Rectal smooth muscle tissue (tissue), 1 donor: ENCODE measurements at regions not wholly inside any gene's neighbourhood (a gene's known extent, or its start where the extent isn't known, plus 50 kb on each side); places are given as distances from the start of the nearest gene placed in this dataset.

ENCODE experiments used
- H3K27ac ChIP-seq: one replicate; pipeline ENCODE4 v1.7.0; 2013; ENCODE audit warnings: low read depth, low read length, inconsistent platforms
- H3K27me3 ChIP-seq: one replicate; pipeline ENCODE4 v1.7.0; 2013; ENCODE audit warnings: low read length; ENCODE audit not compliant: control insufficient read depth, insufficient read depth
- H3K36me3 ChIP-seq: one replicate; pipeline ENCODE4 v1.7.0; 2013; ENCODE audit warnings: low read length; ENCODE audit not compliant: control insufficient read depth, insufficient read depth
- H3K4me1 ChIP-seq: one replicate; pipeline ENCODE4 v1.7.0; 2013; ENCODE audit warnings: low read length; ENCODE audit not compliant: control insufficient read depth, insufficient read depth
- H3K4me3 ChIP-seq: one replicate; pipeline ENCODE4 v1.7.0; 2013; ENCODE audit warnings: low read length
- H3K9ac ChIP-seq: one replicate; pipeline ENCODE4 v1.7.0; 2013; ENCODE audit warnings: low read length

- Histone ChIP-seq H3K4me3 (no peak overlapping the region), H3K27me3 (no peaks in the 10 kb centered on the region), H3K4me1 (no peaks in the 10 kb centered on the region), H3K9ac (no peak overlapping the region), H3K36me3 (no peaks in the 10 kb centered on the region), H3K27ac (no peak overlapping the region)
These were observed 429.8 kb upstream of the CCDC196 start for GRCh38 chr14:66056268-66056907.

GRCh38 chr14:66056926-66057552 lies 429.1 kb upstream of the CCDC196 start:
- Histone ChIP-seq H3K4me3 (no peak overlapping the region), H3K27me3 (no peaks in the 10 kb centered on the region), H3K4me1 (no peaks in the 10 kb centered on the region), H3K9ac (no peak overlapping the region), H3K27ac (no peak overlapping the region), H3K36me3 (no peaks in the 10 kb centered on the region)

GRCh38 chr14:66065188-66065587 lies 421.0 kb upstream of the CCDC196 start:
- Histone ChIP-seq H3K9ac (no peak overlapping the region), H3K36me3 (no peaks in the 10 kb centered on the region), H3K27ac (no peak overlapping the region), H3K4me3 (no peak overlapping the region), H3K4me1 (no peaks in the 10 kb centered on the region), H3K27me3 (no peaks in the 10 kb centered on the region)

- no peak overlapping the region for H3K4me3 ChIP-seq
- no peak overlapping the region for H3K9ac ChIP-seq
- no peak overlapping the region for H3K27ac ChIP-seq
- H3K27me3 ChIP-seq: no peaks in the 10 kb centered on the region
- no peaks in the 10 kb centered on the region for H3K36me3 ChIP-seq
- no peaks in the 10 kb centered on the region for H3K4me1 ChIP-seq
These were observed 419.0 kb upstream of the CCDC196 start for GRCh38 chr14:66066981-66067776.

- Histone ChIP-seq H3K36me3 (no peaks in the 10 kb centered on the region), H3K4me1 (no peaks in the 10 kb centered on the region), H3K9ac (no peak overlapping the region), H3K27me3 (no peaks in the 10 kb centered on the region), H3K27ac (no peak overlapping the region), H3K4me3 (no peak overlapping the region)
These were observed 417.1 kb upstream of the CCDC196 start for GRCh38 chr14:66069036-66069435.

GRCh38 chr14:66069830-66070541 lies 416.2 kb upstream of the CCDC196 start:
- Histone ChIP-seq H3K36me3 (no peaks in the 10 kb centered on the region), H3K4me1 (no peaks in the 10 kb centered on the region), H3K27me3 (no peaks in the 10 kb centered on the region), H3K27ac (no peak overlapping the region), H3K9ac (no peak overlapping the region), H3K4me3 (no peak overlapping the region)

GRCh38 chr14:66070542-66071319 lies 415.4 kb upstream of the CCDC196 start:
- H3K4me1 ChIP-seq: no peaks in the 10 kb centered on the region
- H3K27ac ChIP-seq: no peak overlapping the region

GRCh38 chr14:66072190-66073084 lies 413.7 kb upstream of the CCDC196 start:
- H3K27me3 ChIP-seq: no peaks in the 10 kb centered on the region
- H3K4me3 ChIP-seq: no peak overlapping the region
- H3K4me1 ChIP-seq: no peaks in the 10 kb centered on the region
- H3K9ac ChIP-seq: no peak overlapping the region
- H3K27ac ChIP-seq: no peak overlapping the region
- no peaks in the 10 kb centered on the region for H3K36me3 ChIP-seq

More at GRCh38 chr14:66070542-66071319, 415.4 kb upstream of the CCDC196 start:
- no peaks in the 10 kb centered on the region for H3K27me3 ChIP-seq
- H3K9ac ChIP-seq: no peak overlapping the region
- no peak overlapping the region for H3K4me3 ChIP-seq
- H3K36me3 ChIP-seq: no peaks in the 10 kb centered on the region

GRCh38 chr14:66074537-66074936 lies 411.6 kb upstream of the CCDC196 start:
- Histone ChIP-seq H3K9ac (no peak overlapping the region), H3K27ac (no peak overlapping the region), H3K4me3 (no peak overlapping the region), H3K4me1 (no peaks in the 10 kb centered on the region), H3K27me3 (no peaks in the 10 kb centered on the region), H3K36me3 (no peaks in the 10 kb centered on the region)

GRCh38 chr14:66076176-66076575 lies 410.0 kb upstream of the CCDC196 start:
- Histone ChIP-seq H3K36me3 (no peaks in the 10 kb centered on the region), H3K4me3 (no peak overlapping the region), H3K27me3 (no peaks in the 10 kb centered on the region), H3K27ac (no peak overlapping the region), H3K9ac (no peak overlapping the region), H3K4me1 (no peaks in the 10 kb centered on the region)

GRCh38 chr14:66078006-66078405 lies 408.2 kb upstream of the CCDC196 start:
- no peak overlapping the region for H3K9ac ChIP-seq
- H3K27ac ChIP-seq: no peak overlapping the region
- H3K4me3 ChIP-seq: no peak overlapping the region
- H3K36me3 ChIP-seq: no peaks in the 10 kb centered on the region
- no peaks in the 10 kb centered on the region for H3K4me1 ChIP-seq
- H3K27me3 ChIP-seq: no peaks in the 10 kb centered on the region
